Effector memory CD8-positive, alpha-beta T cell (primary cell): ENCODE measurements at regions not wholly inside any gene's neighbourhood (a gene's known extent, or its start where the extent isn't known, plus 50 kb on each side); places are given as distances from the start of the nearest gene placed in this dataset.

Experiments used
- ATAC-seq: fragments of 150-1000 bp; cut with Tn5 transposase; replicated peaks from 2 replicates; pipeline ENCODE4 v1.10.0; 2021; ENCODE audit warnings: mild to moderate bottlenecking, moderate library complexity
- DNase-seq, 3 experiments: peaks; one replicate each; pipeline ENCODE4 v3.0.0; 2021
- H3K27ac Mint-ChIP-seq, 2 donors: one replicate each; pipeline ENCODE4 v1.8.0; 2022; ENCODE audit warnings: mild to moderate bottlenecking in 2 of 2, mixed read lengths in 2 of 2, moderate library complexity in 2 of 2
- H3K27me3 Mint-ChIP-seq, 2 donors: one replicate each; pipeline ENCODE4 v1.8.0; 2022; ENCODE audit warnings: mixed read lengths in 2 of 2
- H3K36me3 Mint-ChIP-seq: one replicate; pipeline ENCODE4 v1.8.0; 2022; ENCODE audit warnings: mild to moderate bottlenecking, moderate library complexity, mixed read lengths; ENCODE audit not compliant: insufficient read depth
- H3K4me1 Mint-ChIP-seq, 2 donors: one replicate each; pipeline ENCODE4 v1.8.0; 2022; ENCODE audit warnings: low read depth in 2 of 2, mixed read lengths in 2 of 2
- H3K4me3 Mint-ChIP-seq, 2 donors: one replicate each; pipeline ENCODE4 v1.8.0; 2022; ENCODE audit warnings: mild to moderate bottlenecking in 2 of 2, mixed read lengths in 2 of 2, moderate library complexity in 2 of 2
- H3K9me3 Mint-ChIP-seq, 2 donors: one replicate each; pipeline ENCODE4 v1.8.0; 2022; ENCODE audit warnings: mixed read lengths in 2 of 2

DNA sequence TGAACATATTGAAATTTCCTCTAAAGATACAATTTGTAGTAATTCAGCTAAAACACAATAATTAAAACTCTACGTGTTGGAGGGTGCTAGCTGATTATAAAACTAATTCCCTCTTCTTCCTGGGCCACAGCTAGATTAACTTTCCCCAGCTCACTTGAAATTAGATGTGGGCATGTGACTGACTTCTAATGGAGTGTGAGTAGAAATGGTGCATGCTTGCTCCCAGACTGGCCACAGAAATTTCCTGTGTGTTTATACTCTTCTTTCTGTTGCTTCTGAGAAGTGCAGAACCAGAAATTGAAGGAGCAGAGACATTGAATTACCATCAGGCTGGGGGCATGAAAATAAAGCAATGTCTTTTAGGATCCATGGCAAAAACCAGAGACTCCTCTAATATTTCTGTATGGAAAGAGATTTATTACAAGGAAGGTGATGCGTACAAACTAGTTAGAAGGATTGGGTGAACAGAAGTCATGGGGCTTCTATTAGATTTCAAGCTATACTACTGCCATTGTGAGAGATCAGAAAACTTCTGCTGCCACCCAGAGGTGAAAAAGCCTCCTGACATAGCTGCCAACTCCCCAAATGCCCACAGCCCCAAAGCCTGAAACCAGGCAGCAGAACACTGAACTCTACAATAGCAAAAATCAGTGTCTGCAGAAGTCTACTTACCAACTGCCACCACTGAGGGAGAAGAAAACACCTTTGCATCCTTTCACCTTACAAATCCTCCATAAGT, 379.2 kb upstream of the MIR17HG start:
- peaks cover 11 to 18% of the 10 kb centered on the region in 2 donors for H3K9me3 Mint-ChIP-seq
- DNase-seq: no peak
- H3K27ac Mint-ChIP-seq: no peak overlapping the region
- H3K27me3 Mint-ChIP-seq: no peaks in the 10 kb centered on the region
- no peak for ATAC-seq
- no peaks in the 10 kb centered on the region for H3K36me3 Mint-ChIP-seq
- H3K4me3 Mint-ChIP-seq: no peak overlapping the region
- H3K4me1 Mint-ChIP-seq: no peaks in the 10 kb centered on the region

GRCh38 chr13:90974249-90974975, 373.1 kb upstream of the MIR17HG start:
- ATAC-seq (no peak), DNase-seq (no peak)
- Mint-ChIP-seq H3K4me3 (no peak overlapping the region), H3K27ac (no peak overlapping the region), H3K27me3 (no peaks in the 10 kb centered on the region), H3K36me3 (no peaks in the 10 kb centered on the region), H3K4me1 (no peaks in the 10 kb centered on the region), H3K9me3 (peaks cover 10 to 18% of the 10 kb centered on the region in 2 donors)

DNA sequence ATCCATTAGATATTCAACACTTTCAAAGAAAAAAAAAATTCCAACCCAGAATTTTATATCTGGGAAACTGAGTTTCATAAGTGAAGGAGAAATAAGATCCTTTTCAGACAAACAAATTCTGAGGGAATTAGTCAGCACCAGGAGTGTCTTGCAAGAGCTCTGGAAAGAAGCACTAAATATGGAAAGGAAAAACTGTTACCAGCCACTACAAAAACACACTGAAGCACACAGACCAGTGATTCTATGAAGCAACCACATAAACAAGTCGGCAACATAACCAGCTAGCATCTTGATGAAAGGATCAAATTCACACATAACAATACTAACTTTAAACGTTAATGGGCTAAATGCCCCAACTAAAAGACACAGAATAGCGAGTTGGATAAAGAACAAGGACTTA, 368.4 kb upstream of the MIR17HG start:
- H3K9me3 Mint-ChIP-seq: peaks cover 0 to 18% of the 10 kb centered on the region in 2 donors
- H3K27ac Mint-ChIP-seq: no peak overlapping the region
- no peak overlapping the region for H3K4me3 Mint-ChIP-seq
- ATAC-seq: no peak
- no peak for DNase-seq
- no peaks in the 10 kb centered on the region for H3K36me3 Mint-ChIP-seq
- no peaks in the 10 kb centered on the region for H3K27me3 Mint-ChIP-seq
- no peaks in the 10 kb centered on the region for H3K4me1 Mint-ChIP-seq

DNA sequence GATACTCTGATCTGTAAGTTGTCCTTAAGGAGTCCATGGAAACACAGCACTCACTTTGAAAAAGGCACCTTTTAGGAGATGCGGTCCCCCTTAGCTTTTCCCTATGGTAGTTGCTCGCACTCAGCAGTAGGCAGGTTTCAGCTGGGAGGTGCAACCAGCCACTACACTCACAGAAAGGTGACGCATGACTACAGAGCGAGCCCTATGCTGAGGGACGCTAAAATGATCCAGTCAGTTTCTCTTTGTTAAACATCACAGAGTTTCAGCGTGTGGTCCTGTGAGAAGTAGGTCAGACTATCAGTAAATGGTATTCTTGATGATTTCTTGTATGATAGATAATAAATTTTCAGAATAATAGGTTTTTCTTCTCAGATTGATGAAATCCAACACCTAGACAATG, 362.7 kb upstream of the MIR17HG start:
- Mint-ChIP-seq H3K27me3 (no peaks in the 10 kb centered on the region), H3K4me1 (no peaks in the 10 kb centered on the region), H3K27ac (no peak overlapping the region), H3K36me3 (no peaks in the 10 kb centered on the region), H3K9me3 (peaks cover 0 to 6% of the 10 kb centered on the region in 2 donors), H3K4me3 (no peak overlapping the region)
- ATAC-seq (no peak), DNase-seq (no peak)

GRCh38 chr13:90995001-90995400, 352.5 kb upstream of the MIR17HG start:
- no peaks in the 10 kb centered on the region for H3K36me3 Mint-ChIP-seq
- ATAC-seq (no peak), DNase-seq (no peak)
- no peak overlapping the region for H3K4me3 Mint-ChIP-seq
- no peaks in the 10 kb centered on the region for H3K27me3 Mint-ChIP-seq
- no peak overlapping the region for H3K27ac Mint-ChIP-seq
- peaks cover 4 to 8% of the 10 kb centered on the region in 2 donors for H3K9me3 Mint-ChIP-seq
- no peaks in the 10 kb centered on the region for H3K4me1 Mint-ChIP-seq

GRCh38 chr13:90995614-90996013, 351.9 kb upstream of the MIR17HG start:
- Mint-ChIP-seq H3K4me3 (no peak overlapping the region), H3K36me3 (no peaks in the 10 kb centered on the region), H3K9me3 (peaks cover 2 to 8% of the 10 kb centered on the region in 2 donors), H3K4me1 (no peaks in the 10 kb centered on the region), H3K27me3 (no peaks in the 10 kb centered on the region), H3K27ac (no peak overlapping the region)
- ATAC-seq (no peak), DNase-seq (no peak)

DNA sequence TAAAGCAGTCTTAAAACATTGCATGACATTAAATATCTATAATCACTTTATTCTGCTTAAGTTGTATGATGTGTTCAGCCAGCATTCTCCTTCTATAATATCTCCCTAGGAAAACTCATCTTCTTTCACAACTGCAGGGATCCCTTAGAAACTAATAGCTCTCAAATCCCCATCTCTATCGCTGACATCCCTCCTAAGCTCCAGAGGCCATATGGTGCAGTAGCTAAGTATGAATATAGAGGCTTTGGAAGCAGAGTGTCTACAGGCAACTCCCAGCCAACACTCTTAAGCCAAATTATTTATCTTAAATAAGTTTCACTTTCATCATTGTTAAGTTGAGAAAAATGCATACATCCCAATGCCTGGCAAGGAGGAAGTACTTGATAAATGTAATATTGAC, 349.5 kb upstream of the MIR17HG start:
- Mint-ChIP-seq H3K9me3 (peaks cover 7 to 8% of the 10 kb centered on the region in 2 donors), H3K36me3 (no peaks in the 10 kb centered on the region), H3K27ac (no peak overlapping the region)

DNA sequence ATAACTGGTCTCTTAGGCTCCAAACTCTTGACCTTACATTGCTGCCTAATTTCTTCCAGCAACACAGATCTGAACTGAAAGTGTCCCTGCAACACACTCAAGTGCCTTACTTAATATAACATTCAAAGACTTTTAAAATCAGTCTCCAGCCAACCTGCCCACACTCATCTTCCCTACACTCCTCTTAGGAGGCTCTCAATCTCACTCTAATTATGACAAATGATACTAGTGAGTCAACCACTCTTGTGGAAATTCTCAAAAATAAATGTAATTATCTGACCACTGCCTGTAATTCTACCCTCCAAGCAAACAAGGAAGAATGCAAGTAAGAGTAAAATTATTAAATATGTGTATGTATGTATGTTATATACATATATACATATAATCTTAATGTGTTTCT, 348.1 kb upstream of the MIR17HG start:
- H3K4me3 Mint-ChIP-seq: no peak overlapping the region
- ATAC-seq (no peak), DNase-seq (no peak)
- no peak overlapping the region for H3K27ac Mint-ChIP-seq
- no peaks in the 10 kb centered on the region for H3K36me3 Mint-ChIP-seq
- no peaks in the 10 kb centered on the region for H3K4me1 Mint-ChIP-seq
- H3K27me3 Mint-ChIP-seq: no peaks in the 10 kb centered on the region
- H3K9me3 Mint-ChIP-seq: peaks cover 7 to 8% of the 10 kb centered on the region in 2 donors

More for the DNA sequence above, 349.5 kb upstream of the MIR17HG start:
- Mint-ChIP-seq H3K4me1 (no peaks in the 10 kb centered on the region), H3K4me3 (no peak overlapping the region), H3K27me3 (no peaks in the 10 kb centered on the region)
- no peak for ATAC-seq
- DNase-seq: no peak

DNA sequence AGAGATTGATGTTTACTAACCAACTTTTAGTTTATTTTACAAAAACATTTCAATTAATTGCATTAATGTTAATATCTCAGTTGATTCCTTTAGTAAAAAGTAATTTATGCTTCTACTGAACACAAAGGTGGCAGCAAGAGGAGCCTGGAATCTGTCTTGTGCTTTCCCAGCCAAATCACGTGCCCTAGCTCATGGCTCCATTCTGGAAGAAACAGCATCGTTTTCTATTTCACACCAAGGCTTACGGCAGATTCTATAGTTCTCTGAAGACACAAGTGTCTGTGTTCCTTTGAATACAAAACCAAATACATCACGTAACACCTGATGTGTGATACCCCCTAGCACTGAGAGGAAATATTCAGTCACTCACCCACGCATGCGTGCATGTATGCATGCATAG, 346.1 kb upstream of the MIR17HG start:
- H3K4me3 Mint-ChIP-seq: no peak overlapping the region
- H3K27ac Mint-ChIP-seq: no peak overlapping the region
- DNase-seq (no peak), ATAC-seq (no peak)
- no peaks in the 10 kb centered on the region for H3K27me3 Mint-ChIP-seq
- H3K4me1 Mint-ChIP-seq: no peaks in the 10 kb centered on the region
- peaks cover 0 to 7% of the 10 kb centered on the region in 2 donors for H3K9me3 Mint-ChIP-seq
- no peaks in the 10 kb centered on the region for H3K36me3 Mint-ChIP-seq

GRCh38 chr13:91014696-91015095, 332.8 kb upstream of the MIR17HG start:
- Mint-ChIP-seq H3K27ac (no peak overlapping the region), H3K9me3 (no peaks in the 10 kb centered on the region), H3K27me3 (no peaks in the 10 kb centered on the region), H3K36me3 (no peaks in the 10 kb centered on the region), H3K4me1 (no peaks in the 10 kb centered on the region), H3K4me3 (no peak overlapping the region)
- DNase-seq (no peak), ATAC-seq (no peak)

DNA sequence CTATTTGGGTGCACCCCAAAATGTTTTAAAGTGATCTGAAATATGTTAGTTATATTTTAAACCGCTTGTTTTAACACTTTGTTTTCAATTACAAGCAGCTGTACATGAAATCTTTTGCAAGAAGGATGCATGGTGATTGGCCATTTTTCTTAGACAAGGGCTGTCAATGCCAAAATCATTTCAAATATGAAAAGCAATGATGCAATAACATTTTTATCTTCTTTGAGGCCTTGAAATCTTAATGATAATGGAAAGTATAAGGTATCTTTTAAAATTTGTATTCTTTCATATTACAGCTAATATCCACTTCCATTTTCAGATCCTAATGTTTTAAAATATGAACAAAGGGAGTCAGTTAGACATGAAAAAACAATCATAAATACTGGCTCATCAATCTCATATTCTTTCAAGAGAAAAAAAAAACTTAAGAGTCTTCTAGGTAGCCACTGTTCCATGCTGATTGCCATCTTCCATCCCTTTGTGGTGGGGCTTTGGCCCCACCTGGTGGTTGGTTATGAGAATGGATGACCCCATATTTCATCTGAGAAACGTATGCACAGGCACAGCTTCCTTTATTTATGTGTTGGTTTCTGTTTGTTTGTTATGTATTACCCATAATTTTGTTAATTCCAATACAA, 330.3 kb upstream of the MIR17HG start:
- no peaks in the 10 kb centered on the region for H3K36me3 Mint-ChIP-seq
- no peaks in the 10 kb centered on the region for H3K4me1 Mint-ChIP-seq
- H3K9me3 Mint-ChIP-seq: no peaks in the 10 kb centered on the region
- no peaks in the 10 kb centered on the region for H3K27me3 Mint-ChIP-seq
- H3K27ac Mint-ChIP-seq: no peak overlapping the region
- H3K4me3 Mint-ChIP-seq: no peak overlapping the region
- no peak for ATAC-seq
- no peak for DNase-seq

DNA sequence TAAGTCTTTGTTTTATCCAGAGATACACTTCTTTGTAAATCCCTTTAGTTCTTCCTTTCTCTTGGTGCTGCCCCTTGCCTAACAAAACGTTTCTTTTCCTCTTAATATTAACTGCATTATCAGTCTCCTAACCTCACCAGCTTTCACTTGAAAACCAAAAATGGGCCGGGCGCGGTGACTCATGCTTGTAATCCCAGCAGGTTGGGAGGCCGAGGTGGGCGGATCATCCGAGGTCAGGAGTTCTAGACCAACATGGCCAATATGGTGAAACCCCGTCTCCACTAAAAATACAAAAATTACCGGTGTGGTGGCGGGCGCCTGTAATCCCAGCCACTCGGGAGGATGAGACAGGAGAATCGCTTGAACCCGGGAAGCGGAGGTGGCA, 329.8 kb upstream of the MIR17HG start:
- DNase-seq (no peak), ATAC-seq (no peak)
- no peaks in the 10 kb centered on the region for H3K36me3 Mint-ChIP-seq
- no peak overlapping the region for H3K4me3 Mint-ChIP-seq
- H3K27ac Mint-ChIP-seq: no peak overlapping the region
- H3K4me1 Mint-ChIP-seq: no peaks in the 10 kb centered on the region
- no peaks in the 10 kb centered on the region for H3K9me3 Mint-ChIP-seq
- no peaks in the 10 kb centered on the region for H3K27me3 Mint-ChIP-seq

GRCh38 chr13:91020461-91021034, 326.9 kb upstream of the MIR17HG start:
- no peaks in the 10 kb centered on the region for H3K4me1 Mint-ChIP-seq
- no peak overlapping the region for H3K27ac Mint-ChIP-seq
- DNase-seq (no peak), ATAC-seq (no peak)
- H3K9me3 Mint-ChIP-seq: no peaks in the 10 kb centered on the region
- no peak overlapping the region for H3K4me3 Mint-ChIP-seq
- no peaks in the 10 kb centered on the region for H3K27me3 Mint-ChIP-seq
- H3K36me3 Mint-ChIP-seq: no peaks in the 10 kb centered on the region
